Activated CD8-positive, alpha-beta T cell treated with anti-CD3 and anti-CD28 coated beads for 36 hours (primary cell): ENCODE measurements at regions not wholly inside any gene's neighbourhood (a gene's known extent, or its start where the extent isn't known, plus 50 kb on each side); places are given as distances from the start of the nearest gene placed in this dataset.

Experiments used
- ATAC-seq: fragments of 200-7000 bp; cut with Tn5 transposase; one replicate; pipeline ENCODE4 v1.10.0; 2021; ENCODE audit warnings: mild to moderate bottlenecking, moderate library complexity
- CTCF ChIA-PET: fragments of 350-600 bp; sonication (Branson Sonifier 250); formaldehyde crosslinking; loops from one replicate; lab custom pipeline; 2021; ENCODE audit warnings: antibody characterized with exemption; lab: Charles Lee
- POLR2A ChIA-PET: fragments of 350-600 bp; sonication (Branson Sonifier 250); formaldehyde crosslinking; loops from one replicate; lab custom pipeline; 2021; ENCODE audit warnings: antibody characterized with exemption; lab: Charles Lee
- DNase-seq: peaks from one replicate; pipeline ENCODE4 v3.0.0-alpha.2; 2020
- H3K27ac Mint-ChIP-seq: one replicate; pipeline ENCODE4 v1.8.0; 2021; ENCODE audit warnings: mild to moderate bottlenecking, mixed read lengths
- H3K27me3 Mint-ChIP-seq: one replicate; pipeline ENCODE4 v1.8.0; 2021; ENCODE audit warnings: mixed read lengths
- H3K36me3 Mint-ChIP-seq: one replicate; pipeline ENCODE4 v1.8.0; 2021; ENCODE audit warnings: low read depth, mixed read lengths
- H3K4me1 Mint-ChIP-seq: one replicate; pipeline ENCODE4 v1.8.0; 2021; ENCODE audit warnings: low read depth, mixed read lengths
- H3K4me3 Mint-ChIP-seq: one replicate; pipeline ENCODE4 v1.8.0; 2021; ENCODE audit warnings: mild to moderate bottlenecking, moderate library complexity, mixed read lengths
- H3K9me3 Mint-ChIP-seq: one replicate; pipeline ENCODE4 v1.8.0; 2021; ENCODE audit warnings: mixed read lengths
- CTCF ChIP-seq: fragments of 200-600 bp; IDR thresholded peaks from one replicate; pipeline ENCODE4 v1.8.0; 2022; ENCODE audit warnings: antibody characterized with exemption, mild to moderate bottlenecking
- intact Hi-C: fragments of 100-400 bp; cut with micrococcal nuclease; formaldehyde crosslinking; loops from one replicate; pipeline ENCODE4 v1.10.0; 2022

GRCh38 chr5:23253621-23254198 is 253.7 kb upstream of the PRDM9 start:
- H3K27ac Mint-ChIP-seq, result no peak overlapping the region
- H3K4me3 Mint-ChIP-seq, result no peak overlapping the region
- ATAC-seq (no peak), DNase-seq (no peak)
- ChIA-PET POLR2A (no interaction called here), CTCF (no interaction called here)
- no peaks in the 10 kb centered on the region for H3K36me3 Mint-ChIP-seq
- no peaks in the 10 kb centered on the region for H3K4me1 Mint-ChIP-seq
- TF ChIP-seq CTCF, result no peak
- intact Hi-C loops, result no loop called here
- peaks cover 4% of the 10 kb centered on the region for H3K9me3 Mint-ChIP-seq
- no peaks in the 10 kb centered on the region for H3K27me3 Mint-ChIP-seq

- Mint-ChIP-seq H3K27me3 (no peaks in the 10 kb centered on the region), H3K4me1 (no peaks in the 10 kb centered on the region), H3K9me3 (peaks cover 11% of the 10 kb centered on the region), H3K4me3 (no peak overlapping the region), H3K36me3 (no peaks in the 10 kb centered on the region), H3K27ac (no peak overlapping the region)
- no peak for DNase-seq
- no peak for TF ChIP-seq CTCF
- intact Hi-C loops, result no loop called here
- no peak for ATAC-seq
- ChIA-PET POLR2A (no interaction called here), CTCF (no interaction called here)
Observed at GRCh38 chr5:23242891-23243290, 264.5 kb upstream of the PRDM9 start.

- Mint-ChIP-seq H3K27ac (no peak overlapping the region), H3K4me3 (no peak overlapping the region), H3K4me1 (no peaks in the 10 kb centered on the region), H3K9me3 (peaks cover 13% of the 10 kb centered on the region), H3K27me3 (no peaks in the 10 kb centered on the region), H3K36me3 (no peaks in the 10 kb centered on the region)
- ChIA-PET CTCF (no interaction called here), POLR2A (no interaction called here)
- ATAC-seq, result no peak
- no peak for TF ChIP-seq CTCF
- no peak for DNase-seq
- intact Hi-C loops, result loop anchor here (2.0 kb wide), 1 partner anchor 38 kb away; no protein-coding TSS in a partner anchor
Observed at GRCh38 chr5:23235246-23235645, 272.2 kb upstream of the PRDM9 start.

- DNase-seq (no peak), ATAC-seq (no peak)
- H3K36me3 Mint-ChIP-seq, result no peaks in the 10 kb centered on the region
- intact Hi-C loops, result loop anchor here (2.0 kb wide), 1 partner anchor 39 kb away; no protein-coding TSS in a partner anchor
- peaks cover 13% of the 10 kb centered on the region for H3K9me3 Mint-ChIP-seq
- TF ChIP-seq CTCF, result no peak
- ChIA-PET POLR2A (no interaction called here), CTCF (no interaction called here)
- H3K4me1 Mint-ChIP-seq, result no peaks in the 10 kb centered on the region
- no peak overlapping the region for H3K27ac Mint-ChIP-seq
- no peak overlapping the region for H3K4me3 Mint-ChIP-seq
- no peaks in the 10 kb centered on the region for H3K27me3 Mint-ChIP-seq
Observed at GRCh38 chr5:23234197-23234596, 273.2 kb upstream of the PRDM9 start.

- H3K27ac Mint-ChIP-seq, result no peak overlapping the region
- TF ChIP-seq CTCF, result no peak
- no peaks in the 10 kb centered on the region for H3K4me1 Mint-ChIP-seq
- H3K36me3 Mint-ChIP-seq, result no peaks in the 10 kb centered on the region
- peaks cover 12% of the 10 kb centered on the region for H3K9me3 Mint-ChIP-seq
- H3K27me3 Mint-ChIP-seq, result no peaks in the 10 kb centered on the region
- intact Hi-C loops, result no loop called here
- ATAC-seq, result no peak
- ChIA-PET CTCF (no interaction called here), POLR2A (no interaction called here)
- DNase-seq, result no peak
- no peak overlapping the region for H3K4me3 Mint-ChIP-seq
Observed at GRCh38 chr5:23223846-23224245, 283.6 kb upstream of the PRDM9 start.
